Mucosa of descending colon (tissue), 3 donors: ENCODE measurements at regions not wholly inside any gene's neighbourhood (a gene's known extent, or its start where the extent isn't known, plus 50 kb on each side); places are given as distances from the start of the nearest gene placed in this dataset.

Experiments used
- ATAC-seq: fragments of 200-7000 bp; cut with Tn5 transposase; one replicate; pipeline ENCODE4 v1.9.1; 2020; ENCODE audit warnings: mild to moderate bottlenecking, moderate library complexity
- DNase-seq, 3 donors: peaks; one replicate each; pipeline ENCODE4 v3.0.0-alpha.2; 2020
- H3K36me3 ChIP-seq: fragments of 200-600 bp; one replicate; pipeline ENCODE4 v1.8.0; 2021; ENCODE audit warnings: low read depth, mild to moderate bottlenecking
- H3K4me1 ChIP-seq: fragments of 200-600 bp; one replicate; pipeline ENCODE4 v1.8.0; 2021; ENCODE audit warnings: low read depth, mild to moderate bottlenecking
- H3K4me3 ChIP-seq: fragments of 200-600 bp; one replicate; pipeline ENCODE4 v1.8.0; 2021; ENCODE audit warnings: mild to moderate bottlenecking
- H3K9me3 ChIP-seq: fragments of 200-600 bp; one replicate; pipeline ENCODE4 v1.8.0; 2021; ENCODE audit warnings: mild to moderate bottlenecking
- CTCF ChIP-seq: fragments of 200-600 bp; IDR thresholded peaks from one replicate; pipeline ENCODE4 v1.8.0; 2022; ENCODE audit warnings: antibody characterized with exemption, mild to moderate bottlenecking
- intact Hi-C, 2 donors: fragments of 100-400 bp; cut with DNase I in 1 of 2; cut with micrococcal nuclease in 1 of 2; formaldehyde crosslinking; loops; one replicate each; pipeline versions ENCODE4 v1.11.0 to v1.11.1; 2022; cut with DNase I, micrococcal nuclease
- donor health status: DM: no; HTN: no; CAD: no; lungs with moderate emphysema.
- donor health status: DM: no; HTN: no; CAD: no.
- donor health status: DM: no; HTN: yes; CAD: no.

- Histone ChIP-seq H3K9me3 (no peaks in the 10 kb centered on the region), H3K4me1 (no peaks in the 10 kb centered on the region), H3K36me3 (no peaks in the 10 kb centered on the region), H3K4me3 (no peak overlapping the region)
- intact Hi-C loops, result no loop called here
- no peak for TF ChIP-seq CTCF
- no peak for DNase-seq
- ATAC-seq, result no peak
Observed at GRCh38 chr4:123339507-123340380, 56.9 kb upstream of the SPRY1 start.

- peak; percentile 67 for ATAC-seq
- intact Hi-C loops, result no loop called here
- Histone ChIP-seq H3K9me3 (no peaks in the 10 kb centered on the region), H3K4me1 (no peaks in the 10 kb centered on the region), H3K36me3 (no peaks in the 10 kb centered on the region), H3K4me3 (no peak overlapping the region)
- DNase-seq, result no peak
- TF ChIP-seq CTCF, result no peak
Observed at GRCh38 chr4:123340381-123340701, 56.3 kb upstream of the SPRY1 start.

- Histone ChIP-seq H3K4me3 (no peak overlapping the region), H3K4me1 (no peaks in the 10 kb centered on the region), H3K36me3 (no peaks in the 10 kb centered on the region), H3K9me3 (no peaks in the 10 kb centered on the region)
- DNase-seq (no peak), ATAC-seq (no peak)
- no peak for TF ChIP-seq CTCF
- intact Hi-C loops, result no loop called here
Observed at GRCh38 chr4:123342498-123342897, 54.1 kb upstream of the SPRY1 start.

- DNase-seq (no peak), ATAC-seq (no peak)
- no peaks in the 10 kb centered on the region for H3K4me1 ChIP-seq
- no peak for TF ChIP-seq CTCF
- intact Hi-C loops, result no loop called here
- no peaks in the 10 kb centered on the region for H3K9me3 ChIP-seq
- no peak overlapping the region for H3K4me3 ChIP-seq
- no peaks in the 10 kb centered on the region for H3K36me3 ChIP-seq
Observed at GRCh38 chr4:123343400-123344041, 53.1 kb upstream of the SPRY1 start.

GRCh38 chr4:123345137-123345934, 51.3 kb upstream of the SPRY1 start:
- DNase-seq, result no peak
- no peak for ATAC-seq
- intact Hi-C loops, result no loop called here
- no peak overlapping the region for H3K4me3 ChIP-seq
- H3K36me3 ChIP-seq, result no peaks in the 10 kb centered on the region
- no peaks in the 10 kb centered on the region for H3K9me3 ChIP-seq
- no peak for TF ChIP-seq CTCF
- no peaks in the 10 kb centered on the region for H3K4me1 ChIP-seq
